Fibroblast of pulmonary artery (primary cell): ENCODE measurements at regions not wholly inside any gene's neighbourhood (a gene's known extent, or its start where the extent isn't known, plus 50 kb on each side); places are given as distances from the start of the nearest gene placed in this dataset.

Experiments
- DNase-seq: peaks from one replicate; pipeline ENCODE4 v3.0.0-alpha.2; 2010; ENCODE audit warnings: low read depth
- H3K4me3 ChIP-seq: replicated peaks from 2 replicates; pipeline ENCODE4 v1.5.1; 2011; ENCODE audit warnings: low read depth, mild to moderate bottlenecking, control low read depth, low read length, moderate library complexity
- TF ChIP-seq, protein P1 (sequence below): IDR thresholded peaks from 2 replicates; pipeline ENCODE4 v1.5.1; 2011; ENCODE audit warnings: mild to moderate bottlenecking, control low read depth, low read length, inconsistent platforms; ENCODE audit errors: missing control alignments

DNA sequence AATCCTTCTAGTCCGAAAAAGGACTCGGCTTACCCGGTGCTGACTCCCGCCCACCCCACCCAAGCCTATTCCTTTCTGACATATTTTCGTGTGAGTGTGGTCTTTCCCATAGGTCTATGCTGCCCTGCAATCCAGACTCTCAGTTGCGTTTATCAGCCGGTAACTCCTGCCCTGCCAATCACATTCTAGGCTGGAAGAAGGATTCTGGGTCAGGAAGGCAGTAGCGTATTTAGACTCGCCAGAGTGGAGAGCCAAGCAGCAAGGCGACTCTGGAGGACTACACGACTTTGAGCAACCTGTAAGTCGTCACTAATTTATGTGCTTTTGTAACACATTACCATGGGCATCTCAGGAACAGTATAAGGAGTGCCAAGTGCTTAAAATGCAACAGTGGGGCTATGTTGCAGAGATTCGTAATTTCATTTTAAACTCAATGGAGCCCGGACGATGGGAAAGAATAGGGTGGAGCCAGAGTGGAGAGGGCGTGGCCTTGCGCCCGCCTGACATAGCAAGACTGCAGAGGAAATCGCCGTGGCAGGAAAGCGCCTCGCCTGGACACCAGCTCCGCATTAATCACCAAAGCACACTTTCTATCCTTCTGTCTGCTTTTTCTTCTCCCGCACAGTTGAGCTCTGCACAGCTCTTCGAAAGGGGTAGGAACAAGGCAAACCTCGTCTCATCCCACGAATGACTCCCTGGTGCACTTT lies 1044.2 kb downstream of the AGBL1 start:
- TF ChIP-seq, protein P1, sequence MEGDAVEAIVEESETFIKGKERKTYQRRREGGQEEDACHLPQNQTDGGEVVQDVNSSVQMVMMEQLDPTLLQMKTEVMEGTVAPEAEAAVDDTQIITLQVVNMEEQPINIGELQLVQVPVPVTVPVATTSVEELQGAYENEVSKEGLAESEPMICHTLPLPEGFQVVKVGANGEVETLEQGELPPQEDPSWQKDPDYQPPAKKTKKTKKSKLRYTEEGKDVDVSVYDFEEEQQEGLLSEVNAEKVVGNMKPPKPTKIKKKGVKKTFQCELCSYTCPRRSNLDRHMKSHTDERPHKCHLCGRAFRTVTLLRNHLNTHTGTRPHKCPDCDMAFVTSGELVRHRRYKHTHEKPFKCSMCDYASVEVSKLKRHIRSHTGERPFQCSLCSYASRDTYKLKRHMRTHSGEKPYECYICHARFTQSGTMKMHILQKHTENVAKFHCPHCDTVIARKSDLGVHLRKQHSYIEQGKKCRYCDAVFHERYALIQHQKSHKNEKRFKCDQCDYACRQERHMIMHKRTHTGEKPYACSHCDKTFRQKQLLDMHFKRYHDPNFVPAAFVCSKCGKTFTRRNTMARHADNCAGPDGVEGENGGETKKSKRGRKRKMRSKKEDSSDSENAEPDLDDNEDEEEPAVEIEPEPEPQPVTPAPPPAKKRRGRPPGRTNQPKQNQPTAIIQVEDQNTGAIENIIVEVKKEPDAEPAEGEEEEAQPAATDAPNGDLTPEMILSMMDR, result no peak
- DNase-seq, result no peak
- no peak overlapping the region for H3K4me3 ChIP-seq

DNA sequence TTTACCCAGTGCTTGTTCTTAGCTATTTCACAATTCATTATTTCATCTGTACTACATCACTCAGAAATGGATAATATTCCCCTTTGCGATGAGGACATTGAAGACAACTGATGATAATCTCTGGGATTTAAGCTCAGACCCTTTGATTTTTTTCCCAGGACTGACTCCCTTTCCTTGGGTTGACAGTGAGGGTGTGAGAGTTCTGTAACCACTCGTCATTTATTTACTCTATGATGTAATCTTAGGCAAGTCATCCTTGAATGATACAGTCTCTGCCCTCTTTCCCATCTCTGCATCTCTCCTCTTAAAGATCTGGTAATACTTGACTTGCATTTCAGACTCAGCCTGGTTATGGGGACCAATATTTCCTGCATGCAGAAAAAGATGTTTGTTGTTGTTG lies 1041.7 kb downstream of the AGBL1 start:
- H3K4me3 ChIP-seq, result no peak overlapping the region
- DNase-seq, result no peak
- TF ChIP-seq, protein P1, result no peak

DNA sequence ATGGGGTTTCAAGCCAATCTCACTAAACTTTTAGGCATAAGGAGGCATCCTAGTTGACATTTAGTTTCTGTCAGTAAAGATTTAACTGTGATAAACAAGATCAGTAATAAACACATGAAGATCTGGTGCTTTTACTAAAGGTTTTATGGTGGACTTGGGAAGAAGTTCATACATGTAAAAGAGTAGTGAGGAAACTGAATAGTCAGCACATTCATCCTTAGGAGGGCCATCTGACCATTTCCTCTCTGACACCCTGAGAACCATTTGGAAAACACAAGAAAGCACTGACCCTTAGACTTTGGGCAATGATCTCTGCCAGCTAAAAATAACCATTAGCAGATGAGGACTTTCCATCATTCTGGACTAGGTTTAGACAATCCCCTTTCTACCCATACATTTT lies 1040.9 kb downstream of the AGBL1 start:
- H3K4me3 ChIP-seq, result no peak overlapping the region
- TF ChIP-seq, protein P1, result no peak
- DNase-seq, result no peak

DNA sequence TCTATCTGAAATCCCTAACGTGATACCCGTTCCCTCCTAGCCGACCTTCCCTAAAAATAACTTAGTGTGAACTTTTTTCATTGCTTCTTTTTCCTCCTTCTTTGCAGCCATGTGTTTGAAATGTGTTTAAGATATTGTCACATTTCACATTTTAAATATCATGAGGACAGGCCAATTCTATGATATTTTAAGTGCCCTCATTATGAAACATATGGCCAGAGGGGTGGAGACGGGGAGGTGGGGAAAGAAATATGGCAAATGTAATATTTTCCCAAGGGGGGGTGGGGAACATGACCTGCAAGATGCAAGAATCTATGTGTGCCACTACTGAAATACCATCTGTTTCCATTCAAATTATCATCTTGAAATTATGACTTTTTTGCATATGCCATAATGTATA lies 1039.2 kb downstream of the AGBL1 start:
- TF ChIP-seq, protein P1, result no peak
- no peak for DNase-seq
- H3K4me3 ChIP-seq, result no peak overlapping the region

DNA sequence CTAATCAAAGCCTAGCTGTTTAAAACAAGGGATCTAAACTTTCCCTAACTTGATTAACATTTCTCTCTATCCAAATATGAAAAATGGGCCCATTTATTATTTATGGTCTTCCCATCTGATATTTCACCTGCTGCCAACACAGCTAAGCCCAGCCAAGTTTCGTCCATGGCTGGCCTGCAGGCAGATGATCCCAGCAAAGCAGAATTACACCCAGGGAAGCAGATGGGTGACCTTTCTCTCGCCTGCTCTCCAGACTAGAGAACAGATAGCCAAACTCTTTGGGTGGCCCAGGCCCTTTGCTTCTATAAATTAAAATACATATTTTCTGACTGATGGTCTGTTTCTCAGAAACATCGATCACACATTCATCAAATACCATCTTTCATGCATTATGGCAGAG lies 1038.8 kb downstream of the AGBL1 start:
- no peak overlapping the region for H3K4me3 ChIP-seq
- no peak for DNase-seq
- TF ChIP-seq, protein P1, result no peak

DNA sequence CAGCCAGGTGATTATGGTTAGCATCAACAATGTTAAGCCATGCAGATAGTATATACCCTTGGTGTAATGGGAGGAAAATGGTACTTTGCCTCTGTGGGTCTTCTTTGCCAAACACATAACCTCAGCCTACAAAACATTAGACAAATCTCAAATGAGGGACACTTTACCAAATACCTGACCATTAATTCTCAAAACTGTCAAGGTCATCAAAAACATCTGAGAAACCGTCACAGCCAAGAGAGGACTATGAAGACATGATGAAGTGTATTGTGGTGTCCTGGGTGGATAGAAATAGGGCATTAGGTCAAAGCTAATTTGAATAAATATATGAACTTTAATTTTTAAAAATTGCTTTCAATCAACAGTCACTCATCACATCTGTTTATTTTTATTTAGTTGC lies 1036.1 kb downstream of the AGBL1 start:
- TF ChIP-seq, protein P1, result no peak
- H3K4me3 ChIP-seq, result no peak overlapping the region
- DNase-seq, result no peak

DNA sequence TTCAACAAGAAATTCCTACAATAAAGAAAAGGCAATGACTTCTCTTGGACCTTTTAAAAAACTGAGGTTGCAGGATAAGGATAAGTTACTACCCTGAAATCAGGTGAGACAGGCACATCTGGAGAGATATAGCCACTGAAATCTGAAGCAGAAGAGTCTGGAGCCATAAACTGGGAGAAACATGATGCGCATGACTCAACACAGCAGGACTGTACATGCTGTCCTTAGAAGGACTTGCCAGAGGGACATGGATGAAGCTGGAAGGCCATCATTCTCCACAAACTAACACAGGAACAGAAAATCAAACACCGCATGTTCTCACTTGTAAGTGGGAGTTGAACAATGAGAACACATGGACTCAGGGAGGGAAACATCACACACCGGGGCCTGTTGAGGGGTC lies 1020.2 kb downstream of the AGBL1 start:
- TF ChIP-seq, protein P1, result no peak
- no peak overlapping the region for H3K4me3 ChIP-seq

More for the DNA sequence above, 1020.2 kb downstream of the AGBL1 start:
- no peak for DNase-seq
